ENCODE measurements at regions not wholly inside any gene's neighbourhood (a gene's known extent, or its start where the extent isn't known, plus 50 kb on each side); places are given as distances from the start of the nearest gene placed in this dataset.
A peak's percentile ranks its signal among the peaks of the same experiment; 100 is the strongest.

- Histone ChIP-seq H3K27ac (ENCODE audit: low read length) (no peak overlapping the region), H3K9ac (ENCODE audit: low read length) (no peak overlapping the region), H3K36me3 (replicated peaks; ENCODE audit: low read depth, low read length) (no peaks in the 10 kb centered on the region), H2AFZ (ENCODE audit: low read depth, low read length) (no peak overlapping the region), H3K4me1 (ENCODE audit: low read length) (no peaks in the 10 kb centered on the region), H3K79me2 (ENCODE audit: low read length) (no peaks in the 10 kb centered on the region), H3K4me3 (ENCODE audit: low read length) (no peak overlapping the region), H3K27me3 (ENCODE audit: low read depth, low read length) (no peaks in the 10 kb centered on the region), H3K9me3 (ENCODE audit: insufficient read depth, low read length) (no peaks in the 10 kb centered on the region), H3K4me2 (ENCODE audit: low read length) (no peak overlapping the region), H4K20me1 (ENCODE audit: insufficient read depth, low read length) (no peaks in the 10 kb centered on the region)
- no peak for TF ChIP-seq CTCF (IDR thresholded peaks at IDR 0.05; ENCODE audit: low read depth, low read length)
- no peak for TF ChIP-seq EZH2phosphoT487 (IDR thresholded peaks at IDR 0.05; ENCODE audit: low read depth)
Measured at GRCh38 chr12:20018406-20018805, 349.9 kb upstream of the PDE3A start.

DNA sequence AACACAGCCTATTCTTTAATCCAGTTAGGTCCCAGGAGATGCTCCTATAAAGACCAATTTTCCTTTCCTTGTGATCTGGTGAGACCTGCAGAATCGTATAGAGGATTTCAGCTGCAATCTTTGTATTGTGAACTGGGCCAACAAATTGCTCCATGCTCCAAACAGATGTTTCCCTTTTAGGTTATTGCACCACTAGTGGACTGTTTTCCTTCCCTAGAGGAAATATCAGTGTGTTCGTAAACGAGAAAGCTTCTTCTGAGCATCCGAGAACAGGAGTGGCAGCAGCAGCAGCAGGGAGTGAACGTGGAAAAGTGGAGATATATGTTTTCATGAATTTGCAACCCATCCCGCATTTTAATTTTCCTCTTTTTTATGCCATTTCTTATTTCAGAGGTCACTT, 344.1 kb upstream of the PDE3A start:
- Histone ChIP-seq H3K4me1 (ENCODE audit: low read length) (peaks cover 14% of the 10 kb centered on the region), H3K9me3 (ENCODE audit: insufficient read depth, low read length) (no peaks in the 10 kb centered on the region), H3K9ac (ENCODE audit: low read length) (no peak overlapping the region), H3K27me3 (ENCODE audit: low read depth, low read length) (no peaks in the 10 kb centered on the region), H4K20me1 (ENCODE audit: insufficient read depth, low read length) (no peaks in the 10 kb centered on the region), H3K4me2 (ENCODE audit: low read length) (no peak overlapping the region), H3K36me3 (replicated peaks; ENCODE audit: low read depth, low read length) (no peaks in the 10 kb centered on the region), H3K79me2 (ENCODE audit: low read length) (no peaks in the 10 kb centered on the region), H3K4me3 (ENCODE audit: low read length) (no peak overlapping the region), H2AFZ (ENCODE audit: low read depth, low read length) (no peak overlapping the region), H3K27ac (ENCODE audit: low read length) (no peak overlapping the region)
- TF ChIP-seq EZH2phosphoT487 (IDR thresholded peaks at IDR 0.05; ENCODE audit: low read depth) (no peak), CTCF (IDR thresholded peaks at IDR 0.05; ENCODE audit: low read depth, low read length) (no peak)

GRCh38 chr12:20028033-20028432, 340.3 kb upstream of the PDE3A start:
- Histone ChIP-seq H3K9me3 (ENCODE audit: insufficient read depth, low read length) (no peaks in the 10 kb centered on the region), H3K36me3 (replicated peaks; ENCODE audit: low read depth, low read length) (no peaks in the 10 kb centered on the region), H3K4me3 (ENCODE audit: low read length) (no peak overlapping the region), H3K27ac (ENCODE audit: low read length) (no peak overlapping the region), H3K79me2 (ENCODE audit: low read length) (no peaks in the 10 kb centered on the region), H3K9ac (ENCODE audit: low read length) (no peak overlapping the region), H3K4me1 (ENCODE audit: low read length) (peaks cover 14% of the 10 kb centered on the region), H3K27me3 (ENCODE audit: low read depth, low read length) (no peaks in the 10 kb centered on the region), H3K4me2 (ENCODE audit: low read length) (peak overlapping the region; percentile 46), H4K20me1 (ENCODE audit: insufficient read depth, low read length) (no peaks in the 10 kb centered on the region), H2AFZ (ENCODE audit: low read depth, low read length) (no peak overlapping the region)
- TF ChIP-seq CTCF (IDR thresholded peaks at IDR 0.05; ENCODE audit: low read depth, low read length) (no peak), EZH2phosphoT487 (IDR thresholded peaks at IDR 0.05; ENCODE audit: low read depth) (no peak)

- no peaks in the 10 kb centered on the region for H4K20me1 ChIP-seq (ENCODE audit: insufficient read depth, low read length)
- no peaks in the 10 kb centered on the region for H3K27me3 ChIP-seq (ENCODE audit: low read depth, low read length)
- H3K36me3 ChIP-seq (replicated peaks; ENCODE audit: low read depth, low read length), result no peaks in the 10 kb centered on the region
- TF ChIP-seq EZH2phosphoT487 (IDR thresholded peaks at IDR 0.05; ENCODE audit: low read depth), result no peak
- TF ChIP-seq CTCF (IDR thresholded peaks at IDR 0.05; ENCODE audit: low read depth, low read length), result no peak
- no peaks in the 10 kb centered on the region for H3K79me2 ChIP-seq (ENCODE audit: low read length)
- H3K9ac ChIP-seq (ENCODE audit: low read length), result no peak overlapping the region
- H3K4me1 ChIP-seq (ENCODE audit: low read length), result peaks cover 14% of the 10 kb centered on the region
- H3K9me3 ChIP-seq (ENCODE audit: insufficient read depth, low read length), result no peaks in the 10 kb centered on the region
- H3K27ac ChIP-seq (ENCODE audit: low read length), result no peak overlapping the region
- H3K4me2 ChIP-seq (ENCODE audit: low read length), result no peak overlapping the region
- no peak overlapping the region for H3K4me3 ChIP-seq (ENCODE audit: low read length)
- H2AFZ ChIP-seq (ENCODE audit: low read depth, low read length), result no peak overlapping the region
Measured at GRCh38 chr12:20030826-20031225, 337.5 kb upstream of the PDE3A start.

Measured in OCI-LY3 (cell line).